Mesothelial cell of epicardium (in vitro differentiated cells): ENCODE measurements at regions not wholly inside any gene's neighbourhood (a gene's known extent, or its start where the extent isn't known, plus 50 kb on each side); places are given as distances from the start of the nearest gene placed in this dataset.

Experiments
- DNase-seq, 2 experiments: peaks; one replicate each; pipeline ENCODE4 v3.0.0; 2021; ENCODE audit warnings: low spot score in 2 of 2; ENCODE audit not compliant: unreplicated experiment in 2 of 2
- H3K27ac Mint-ChIP-seq: 2 replicates; pipeline ENCODE4 v1.8.0; 2021; ENCODE audit warnings: mixed read lengths
- H3K27me3 Mint-ChIP-seq: 2 replicates; pipeline ENCODE4 v1.8.0; 2021; ENCODE audit warnings: low read depth, mixed read lengths
- H3K36me3 Mint-ChIP-seq: 2 replicates; pipeline ENCODE4 v1.8.0; 2021; ENCODE audit warnings: mixed read lengths
- H3K4me1 Mint-ChIP-seq: 2 replicates; pipeline ENCODE4 v1.8.0; 2021; ENCODE audit warnings: mixed read lengths
- H3K4me3 Mint-ChIP-seq: 2 replicates; pipeline ENCODE4 v1.8.0; 2021; ENCODE audit warnings: mild to moderate bottlenecking, moderate library complexity, mixed read lengths
- H3K9me3 Mint-ChIP-seq: 2 replicates; pipeline ENCODE4 v1.8.0; 2021; ENCODE audit warnings: mixed read lengths
- CTCF ChIP-seq: fragments of 200-600 bp; sonication (generic); IDR thresholded peaks from one replicate; pipeline ENCODE4 v1.5.0; 2021; ENCODE audit warnings: antibody characterized with exemption; ENCODE audit not compliant: unreplicated experiment

DNA sequence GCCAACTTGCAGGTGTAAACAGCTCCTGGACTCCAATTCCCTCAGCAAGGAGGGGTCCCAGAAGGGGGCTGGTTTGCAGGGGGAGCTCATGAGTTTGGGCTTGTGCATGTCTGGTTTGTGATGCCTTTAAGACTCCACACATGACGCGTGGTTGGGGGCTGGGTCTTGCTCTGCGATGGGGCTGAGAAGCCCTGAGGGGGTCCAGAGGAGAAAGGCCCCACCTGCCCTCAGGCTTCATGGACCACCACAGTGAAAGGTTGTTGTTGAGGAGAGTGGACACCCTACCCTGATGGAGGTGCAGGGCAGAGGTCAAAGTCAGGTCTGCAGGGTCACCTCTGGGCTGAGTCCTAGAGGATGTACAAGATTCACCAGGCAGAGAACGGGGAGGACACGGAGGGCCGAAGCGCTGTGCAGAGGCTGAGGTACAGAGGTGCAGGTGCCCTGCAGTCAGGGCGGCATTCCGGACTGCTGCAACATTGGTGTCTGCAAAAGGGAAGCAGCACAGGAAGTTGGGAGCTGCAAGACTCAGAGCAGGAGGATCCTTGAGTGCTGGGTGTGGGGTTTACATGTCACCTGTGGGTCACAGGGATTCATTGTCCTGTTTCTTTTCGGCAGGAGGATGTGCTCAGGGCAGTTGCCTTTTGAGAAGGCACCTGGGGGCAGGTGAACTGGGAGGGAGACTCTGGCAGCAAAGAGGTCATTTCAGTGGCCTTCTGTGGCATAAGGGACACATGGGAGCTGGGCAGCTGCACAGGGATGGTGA lies 399.4 kb downstream of the PTPRU start:
- no peak overlapping the region for H3K27ac Mint-ChIP-seq

GRCh38 chr1:29634746-29635335 lies 398.5 kb downstream of the PTPRU start:
- Mint-ChIP-seq H3K27ac (no peak overlapping the region), H3K4me3 (no peak overlapping the region), H3K9me3 (no peaks in the 10 kb centered on the region), H3K27me3 (peaks cover 32% of the 10 kb centered on the region), H3K36me3 (no peaks in the 10 kb centered on the region), H3K4me1 (peaks cover 11% of the 10 kb centered on the region)
- no peak for TF ChIP-seq CTCF
- DNase-seq = no peak

More for the DNA sequence above, 399.4 kb downstream of the PTPRU start:
- H3K4me3 Mint-ChIP-seq = no peak overlapping the region
- H3K4me1 Mint-ChIP-seq = peaks cover 11% of the 10 kb centered on the region
- DNase-seq = no peak
- no peaks in the 10 kb centered on the region for H3K36me3 Mint-ChIP-seq
- peaks cover 29% of the 10 kb centered on the region for H3K27me3 Mint-ChIP-seq
- H3K9me3 Mint-ChIP-seq = no peaks in the 10 kb centered on the region
- no peak for TF ChIP-seq CTCF

GRCh38 chr1:29634324-29634723 lies 398.0 kb downstream of the PTPRU start:
- H3K36me3 Mint-ChIP-seq = no peaks in the 10 kb centered on the region
- peaks cover 35% of the 10 kb centered on the region for H3K27me3 Mint-ChIP-seq
- H3K27ac Mint-ChIP-seq = no peak overlapping the region
- H3K4me3 Mint-ChIP-seq = no peak overlapping the region
- DNase-seq = no peak
- H3K9me3 Mint-ChIP-seq = no peaks in the 10 kb centered on the region
- TF ChIP-seq CTCF = no peak
- peaks cover 11% of the 10 kb centered on the region for H3K4me1 Mint-ChIP-seq

- peaks cover 11% of the 10 kb centered on the region for H3K4me1 Mint-ChIP-seq
- no peak overlapping the region for H3K27ac Mint-ChIP-seq
- no peak overlapping the region for H3K4me3 Mint-ChIP-seq
- no peaks in the 10 kb centered on the region for H3K9me3 Mint-ChIP-seq
- H3K27me3 Mint-ChIP-seq = peaks cover 40% of the 10 kb centered on the region
- no peak for DNase-seq
- H3K36me3 Mint-ChIP-seq = no peaks in the 10 kb centered on the region
- no peak for TF ChIP-seq CTCF
Observed at GRCh38 chr1:29633771-29634170, 397.4 kb downstream of the PTPRU start.

- Mint-ChIP-seq H3K4me1 (peaks cover 11% of the 10 kb centered on the region), H3K4me3 (no peak overlapping the region), H3K27ac (no peak overlapping the region), H3K36me3 (no peaks in the 10 kb centered on the region), H3K9me3 (no peaks in the 10 kb centered on the region), H3K27me3 (peaks cover 45% of the 10 kb centered on the region)
- DNase-seq = no peak
- no peak for TF ChIP-seq CTCF
Observed at GRCh38 chr1:29632806-29633615, 396.7 kb downstream of the PTPRU start.
